Mammary epithelial cell (primary cell): ENCODE measurements at regions not wholly inside any gene's neighbourhood (a gene's known extent, or its start where the extent isn't known, plus 50 kb on each side); places are given as distances from the start of the nearest gene placed in this dataset.

ENCODE experiments used
- CTCF ChIP-seq, 2 donors: IDR thresholded peaks in 1 of 2; conservative IDR thresholded peaks in 1 of 2; 2 replicates each; pipeline ENCODE4 v1.5.1; 2011 to 2012; ENCODE audit warnings: inconsistent platforms in 2 of 2, low read length in 2 of 2, mild to moderate bottlenecking in 2 of 2, control low read depth in 1 of 2, low read depth in 1 of 2; ENCODE audit not compliant: insufficient read depth in 1 of 2; ENCODE audit errors: extremely low read depth in 1 of 2
- EZH2 ChIP-seq: IDR thresholded peaks from 2 replicates; pipeline ENCODE4 v1.6.1; 2012; ENCODE audit warnings: low read length, inconsistent platforms, borderline replicate concordance

DNA sequence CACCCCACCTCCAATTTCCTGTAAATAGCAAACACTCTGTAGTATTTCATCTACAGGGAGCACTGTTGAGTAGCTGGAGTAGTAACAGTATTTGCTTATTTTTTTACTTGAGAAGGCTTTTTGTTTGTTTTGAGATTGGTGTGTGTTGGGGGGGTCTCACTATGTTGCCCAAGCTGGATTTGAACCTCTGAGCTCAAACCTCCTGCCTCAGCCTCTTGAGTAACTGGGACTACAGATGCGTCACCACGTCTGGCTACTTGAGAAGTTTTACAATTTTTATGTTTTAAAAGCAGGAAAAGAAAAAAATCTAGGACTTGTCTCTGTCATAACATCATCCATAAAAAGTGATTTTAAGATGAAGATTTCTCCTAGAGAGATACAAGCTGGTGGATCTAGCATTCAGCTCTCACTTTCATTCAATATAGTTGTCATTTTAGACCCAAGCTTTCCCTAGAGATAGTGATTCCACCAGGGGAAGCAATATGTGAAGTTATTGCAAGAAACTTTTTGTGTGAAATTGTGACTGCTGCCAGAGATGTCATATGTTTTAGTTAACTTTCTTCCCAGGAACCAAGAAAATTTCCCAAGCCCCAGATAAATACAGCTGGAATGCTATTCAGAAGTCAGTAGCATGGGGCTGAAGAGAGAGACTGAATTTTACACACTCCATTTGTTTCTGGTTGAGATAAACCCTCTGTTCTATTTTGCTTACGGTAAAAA, 60.2 kb upstream of the MAP4K3 start:
- no peak for TF ChIP-seq CTCF (conservative IDR thresholded peaks at IDR 0.05 in 1 of 2, IDR thresholded peaks at IDR 0.05 in 1 of 2; ENCODE audit: extremely low read depth in 1 of 2, insufficient read depth in 1 of 2, low read depth in 1 of 2, low read length in 2 of 2)
- TF ChIP-seq EZH2 = no peak
